MCF 10A (cell line): ENCODE measurements at regions not wholly inside any gene's neighbourhood (a gene's known extent, or its start where the extent isn't known, plus 50 kb on each side); places are given as distances from the start of the nearest gene placed in this dataset.

Source experiments
- BruUV-seq: library from RNA; stranded (reverse); fragments of 400-500 nt; replicated peaks from 2 replicates; lab custom pipeline; 2021; lab: Mats Ljungman, UMichigan
- CTCF ChIA-PET: fragments of 300-600 bp; sonication (Branson Sonifier 250); formaldehyde crosslinking; extraction: SDS; loops from one replicate; lab custom pipeline; 2021; ENCODE audit warnings: antibody characterized with exemption, inconsistent platforms; lab: Yijun Ruan, JAX
- POLR2A ChIA-PET: fragments of 300-600, 350-650 bp; sonication (Branson Sonifier 250); formaldehyde crosslinking; extraction: SDS; loops from one replicate; lab custom pipeline; 2020; ENCODE audit warnings: antibody characterized with exemption, inconsistent platforms; lab: Yijun Ruan, JAX
- DNase-seq: peaks from one replicate; pipeline ENCODE4 v3.0.0-alpha.2; 2018; ENCODE audit not compliant: unreplicated experiment
- H3K27ac Mint-ChIP-seq: one replicate; pipeline ENCODE4 v1.8.0; 2022; ENCODE audit warnings: mild to moderate bottlenecking, low read depth, mixed read lengths; ENCODE audit not compliant: unreplicated experiment
- H3K27me3 Mint-ChIP-seq: one replicate; pipeline ENCODE4 v1.8.0; 2022; ENCODE audit warnings: mixed read lengths; ENCODE audit not compliant: insufficient read depth, unreplicated experiment
- H3K36me3 Mint-ChIP-seq: one replicate; pipeline ENCODE4 v1.8.0; 2022; ENCODE audit warnings: mild to moderate bottlenecking, moderate library complexity, mixed read lengths; ENCODE audit not compliant: insufficient read depth, unreplicated experiment
- H3K4me1 Mint-ChIP-seq: one replicate; pipeline ENCODE4 v1.8.0; 2022; ENCODE audit warnings: mixed read lengths; ENCODE audit not compliant: insufficient read depth, unreplicated experiment
- H3K4me3 Mint-ChIP-seq: one replicate; pipeline ENCODE4 v1.8.0; 2022; ENCODE audit warnings: mild to moderate bottlenecking, moderate library complexity, mixed read lengths; ENCODE audit not compliant: unreplicated experiment
- H3K9me3 Mint-ChIP-seq: one replicate; pipeline ENCODE4 v1.8.0; 2022; ENCODE audit warnings: mixed read lengths; ENCODE audit not compliant: unreplicated experiment
- intact Hi-C: fragments of 100-400 bp; cut with micrococcal nuclease; formaldehyde crosslinking; loops from 2 replicates; pipeline ENCODE4 v1.14.1; 2022
- TF ChIP-seq, protein P1 (sequence below): fragments of 200-600 bp; IDR thresholded peaks from one replicate; pipeline ENCODE4 v1.8.0; 2022; ENCODE audit warnings: antibody characterized with exemption, mild to moderate bottlenecking; ENCODE audit not compliant: unreplicated experiment

DNA sequence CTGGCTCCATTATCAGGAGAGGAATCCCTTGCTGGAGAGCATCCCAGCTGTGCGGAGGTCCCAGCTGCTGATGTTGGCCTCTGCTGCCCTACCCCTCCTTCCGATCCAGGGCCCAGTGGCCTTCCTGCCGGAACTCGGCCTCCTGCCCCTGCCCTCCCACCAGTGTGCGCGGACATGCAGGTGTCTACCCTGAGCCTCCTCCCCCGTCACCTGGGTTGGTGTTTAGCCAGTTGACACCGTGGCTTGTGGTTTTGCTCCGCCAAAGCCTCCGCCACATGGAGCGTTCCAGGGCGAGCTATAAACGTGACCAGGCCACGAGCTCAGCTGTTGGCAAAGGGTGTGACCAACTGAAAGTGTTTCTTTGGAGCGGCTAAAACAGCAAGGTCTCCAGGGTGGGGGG is 1104.3 kb downstream of the BCL11B start:
- ChIA-PET POLR2A (no interaction called here), CTCF (interaction anchor here (0.7 kb wide), 1 partner anchor 8 kb away, joined by 3 read pairs; no protein-coding TSS in a partner anchor)
- H3K4me3 Mint-ChIP-seq: no peak overlapping the region
- no peaks in the 10 kb centered on the region for H3K9me3 Mint-ChIP-seq
- H3K4me1 Mint-ChIP-seq: no peaks in the 10 kb centered on the region
- intact Hi-C loops: no loop called here
- no peaks in the 10 kb centered on the region for H3K36me3 Mint-ChIP-seq
- H3K27me3 Mint-ChIP-seq: no peaks in the 10 kb centered on the region
- DNase-seq: no peak
- TF ChIP-seq, protein P1, sequence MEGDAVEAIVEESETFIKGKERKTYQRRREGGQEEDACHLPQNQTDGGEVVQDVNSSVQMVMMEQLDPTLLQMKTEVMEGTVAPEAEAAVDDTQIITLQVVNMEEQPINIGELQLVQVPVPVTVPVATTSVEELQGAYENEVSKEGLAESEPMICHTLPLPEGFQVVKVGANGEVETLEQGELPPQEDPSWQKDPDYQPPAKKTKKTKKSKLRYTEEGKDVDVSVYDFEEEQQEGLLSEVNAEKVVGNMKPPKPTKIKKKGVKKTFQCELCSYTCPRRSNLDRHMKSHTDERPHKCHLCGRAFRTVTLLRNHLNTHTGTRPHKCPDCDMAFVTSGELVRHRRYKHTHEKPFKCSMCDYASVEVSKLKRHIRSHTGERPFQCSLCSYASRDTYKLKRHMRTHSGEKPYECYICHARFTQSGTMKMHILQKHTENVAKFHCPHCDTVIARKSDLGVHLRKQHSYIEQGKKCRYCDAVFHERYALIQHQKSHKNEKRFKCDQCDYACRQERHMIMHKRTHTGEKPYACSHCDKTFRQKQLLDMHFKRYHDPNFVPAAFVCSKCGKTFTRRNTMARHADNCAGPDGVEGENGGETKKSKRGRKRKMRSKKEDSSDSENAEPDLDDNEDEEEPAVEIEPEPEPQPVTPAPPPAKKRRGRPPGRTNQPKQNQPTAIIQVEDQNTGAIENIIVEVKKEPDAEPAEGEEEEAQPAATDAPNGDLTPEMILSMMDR: no peak
- no TSS peak for BruUV-seq
- H3K27ac Mint-ChIP-seq: no peak overlapping the region

GRCh38 chr14:98168211-98168985 is 1103.6 kb downstream of the BCL11B start:
- Mint-ChIP-seq H3K27ac (peak overlapping the region; percentile 37), H3K9me3 (no peaks in the 10 kb centered on the region), H3K36me3 (no peaks in the 10 kb centered on the region), H3K4me3 (no peak overlapping the region), H3K27me3 (no peaks in the 10 kb centered on the region), H3K4me1 (no peaks in the 10 kb centered on the region)
- intact Hi-C loops: no loop called here
- TF ChIP-seq, protein P1: no peak
- no TSS peak for BruUV-seq
- ChIA-PET CTCF (interaction anchor here (0.7 kb wide), 1 partner anchor 8 kb away, joined by 3 read pairs; no protein-coding TSS in a partner anchor), POLR2A (no interaction called here)
- DNase-seq: no peak

- TF ChIP-seq, protein P1: no peak
- no peaks in the 10 kb centered on the region for H3K9me3 Mint-ChIP-seq
- DNase-seq: no peak
- no peaks in the 10 kb centered on the region for H3K27me3 Mint-ChIP-seq
- intact Hi-C loops: no loop called here
- ChIA-PET POLR2A (no interaction called here), CTCF (no interaction called here)
- no TSS peak for BruUV-seq
- no peak overlapping the region for H3K4me3 Mint-ChIP-seq
- H3K4me1 Mint-ChIP-seq: no peaks in the 10 kb centered on the region
- no peaks in the 10 kb centered on the region for H3K36me3 Mint-ChIP-seq
- H3K27ac Mint-ChIP-seq: peak overlapping the region; percentile 37
These were observed 1102.8 kb downstream of the BCL11B start for GRCh38 chr14:98169170-98169587.

DNA sequence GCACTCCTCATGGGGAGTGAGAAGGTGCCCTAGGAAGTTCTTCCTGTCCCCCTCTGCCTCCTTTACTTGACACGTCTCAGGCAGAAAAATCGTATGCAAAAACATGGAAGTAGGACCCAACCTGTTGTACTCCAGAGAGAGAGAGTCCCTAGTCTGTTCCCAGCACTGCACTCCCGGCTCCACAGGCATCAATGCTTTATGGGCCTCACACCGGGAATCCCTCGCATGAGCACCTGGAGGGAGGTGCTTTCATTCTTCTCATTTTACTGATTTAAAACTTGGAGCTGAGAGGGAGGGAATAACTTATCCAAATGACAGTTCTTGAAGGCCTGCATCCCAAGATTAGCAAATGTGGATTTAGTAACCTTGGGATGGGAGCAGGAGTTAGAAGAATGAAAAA is 1101.4 kb downstream of the BCL11B start:
- CTCF ChIA-PET: interaction anchor here (0.6 kb wide), 1 partner anchor 428 kb away, joined by 3 read pairs; no protein-coding TSS in a partner anchor
- intact Hi-C loops: no loop called here
- H3K4me1 Mint-ChIP-seq: no peaks in the 10 kb centered on the region
- no peak for DNase-seq
- H3K36me3 Mint-ChIP-seq: no peaks in the 10 kb centered on the region
- H3K9me3 Mint-ChIP-seq: no peaks in the 10 kb centered on the region
- H3K27me3 Mint-ChIP-seq: no peaks in the 10 kb centered on the region
- POLR2A ChIA-PET: no interaction called here
- H3K27ac Mint-ChIP-seq: no peak overlapping the region
- BruUV-seq: no TSS peak
- H3K4me3 Mint-ChIP-seq: no peak overlapping the region
- TF ChIP-seq, protein P1: no peak
